ENCODE measurements at regions not wholly inside any gene's neighbourhood (a gene's known extent, or its start where the extent isn't known, plus 50 kb on each side); places are given as distances from the start of the nearest gene placed in this dataset.

DNA sequence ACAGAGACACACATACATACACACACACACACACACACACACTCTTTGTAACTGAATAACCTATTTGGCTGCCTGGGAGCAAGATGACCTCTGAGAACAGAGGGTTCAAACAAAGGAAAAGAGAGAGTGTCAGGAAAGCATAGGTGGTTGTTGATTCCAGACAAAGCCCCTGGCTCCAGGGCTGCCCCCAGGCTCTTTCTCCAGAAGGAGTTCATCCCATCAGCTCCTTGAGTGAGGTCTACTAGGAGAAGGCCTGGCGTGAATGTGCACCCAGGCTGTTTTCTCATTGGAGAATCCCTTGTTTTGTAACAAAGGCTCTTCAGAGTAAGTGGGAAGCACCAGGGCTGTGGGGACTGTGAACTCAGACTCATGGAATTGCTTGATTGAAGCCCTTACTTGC is 151.9 kb downstream of the EMP1 start:
- H3K4me3 ChIP-seq (replicated peaks in 1 of 3; ENCODE audit: insufficient read depth in 1 of 3, low read depth in 2 of 3, low read length in 3 of 3) = no peak overlapping the region
- H3K9ac ChIP-seq (ENCODE audit: insufficient read depth, low read depth, low read length) = no peak overlapping the region
- BruUV-seq (replicated peaks) = no TSS peak
- ATAC-seq = no peak
- intact Hi-C loops (cut with micrococcal nuclease; ENCODE audit: unreplicated experiment) (no loop called here), in situ Hi-C loops (cut with HindIII; ENCODE audit: extremely low pct_ligation_motif_present, low pct_unique_long_range_greater_than_20kb) (no loop called here)
- no peak for TF ChIP-seq AGO1 (IDR thresholded peaks at IDR 0.05; ENCODE audit: low read depth, low read length, poor library complexity, severe bottlenecking)
- TF ChIP-seq HIVEP1 (CRISPR knock-in tag; IDR thresholded peaks at IDR 0.05) = no peak
- TF ChIP-seq, protein P1, sequence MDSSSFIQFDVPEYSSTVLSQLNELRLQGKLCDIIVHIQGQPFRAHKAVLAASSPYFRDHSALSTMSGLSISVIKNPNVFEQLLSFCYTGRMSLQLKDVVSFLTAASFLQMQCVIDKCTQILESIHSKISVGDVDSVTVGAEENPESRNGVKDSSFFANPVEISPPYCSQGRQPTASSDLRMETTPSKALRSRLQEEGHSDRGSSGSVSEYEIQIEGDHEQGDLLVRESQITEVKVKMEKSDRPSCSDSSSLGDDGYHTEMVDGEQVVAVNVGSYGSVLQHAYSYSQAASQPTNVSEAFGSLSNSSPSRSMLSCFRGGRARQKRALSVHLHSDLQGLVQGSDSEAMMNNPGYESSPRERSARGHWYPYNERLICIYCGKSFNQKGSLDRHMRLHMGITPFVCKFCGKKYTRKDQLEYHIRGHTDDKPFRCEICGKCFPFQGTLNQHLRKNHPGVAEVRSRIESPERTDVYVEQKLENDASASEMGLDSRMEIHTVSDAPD (CRISPR knock-in tag; IDR thresholded peaks at IDR 0.05) = no peak
- TF ChIP-seq, protein P2, sequence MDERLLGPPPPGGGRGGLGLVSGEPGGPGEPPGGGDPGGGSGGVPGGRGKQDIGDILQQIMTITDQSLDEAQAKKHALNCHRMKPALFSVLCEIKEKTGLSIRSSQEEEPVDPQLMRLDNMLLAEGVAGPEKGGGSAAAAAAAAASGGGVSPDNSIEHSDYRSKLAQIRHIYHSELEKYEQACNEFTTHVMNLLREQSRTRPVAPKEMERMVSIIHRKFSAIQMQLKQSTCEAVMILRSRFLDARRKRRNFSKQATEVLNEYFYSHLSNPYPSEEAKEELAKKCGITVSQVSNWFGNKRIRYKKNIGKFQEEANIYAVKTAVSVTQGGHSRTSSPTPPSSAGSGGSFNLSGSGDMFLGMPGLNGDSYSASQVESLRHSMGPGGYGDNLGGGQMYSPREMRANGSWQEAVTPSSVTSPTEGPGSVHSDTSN (CRISPR knock-in tag; IDR thresholded peaks at IDR 0.05) = no peak
- no peak for TF ChIP-seq ZNF788 (CRISPR knock-in tag; IDR thresholded peaks at IDR 0.05; ENCODE audit: borderline replicate concordance)
- TF ChIP-seq ZNF230 (CRISPR knock-in tag; IDR thresholded peaks at IDR 0.05) = no peak
- no peak for TF ChIP-seq ZNF143 (CRISPR knock-in tag; IDR thresholded peaks at IDR 0.05)
- TF ChIP-seq PHF5A (CRISPR knock-in tag; IDR thresholded peaks at IDR 0.05; ENCODE audit: low read depth, unreplicated experiment) = no peak
- TF ChIP-seq MEIS1 (CRISPR knock-in tag; IDR thresholded peaks at IDR 0.05; ENCODE audit: borderline replicate concordance) = no peak
- no peak overlapping the region for H3K4me2 ChIP-seq (ENCODE audit: low read depth, low read length)
- CTCF ChIA-PET (ENCODE audit: low intra/inter-chr PET ratio, low total read pairs) = no interaction called here
- no peaks in the 10 kb centered on the region; a peak in 1 of 5 replicates for H3K27me3 ChIP-seq (ENCODE audit: control insufficient read depth in 1 of 2, insufficient read depth in 2 of 2, low read length in 2 of 2)
- H3K36me3 ChIP-seq (replicated peaks in 1 of 2; ENCODE audit: control insufficient read depth in 1 of 2, insufficient read depth in 2 of 2, low read length in 2 of 2) = no peaks in the 10 kb centered on the region
- H3K27ac ChIP-seq (ENCODE audit: extremely low read length, insufficient read depth, low read length) = no peak overlapping the region
- DNase-seq (ENCODE audit: low spot score) = no peak
- no peaks in the 10 kb centered on the region for H3K9me3 ChIP-seq (ENCODE audit: low read length)
- POLR2A ChIA-PET = no interaction called here
- no peak for FAIRE-seq
- H3K4me1 ChIP-seq (ENCODE audit: insufficient read depth, low read length) = no peaks in the 10 kb centered on the region
- no peak overlapping the region for H2AFZ ChIP-seq (ENCODE audit: low read length)
- H3K79me2 ChIP-seq (ENCODE audit: insufficient read depth, low read length) = no peaks in the 10 kb centered on the region
- H4K20me1 ChIP-seq (ENCODE audit: insufficient read depth, low read length) = no peaks in the 10 kb centered on the region
- WGBS (ENCODE audit: low lambda C conversion rate) = no CpG with 5 or more reads among the region's 1 CpG

Data from HepG2 (cell line).